H1 (cell line): ENCODE measurements at regions not wholly inside any gene's neighbourhood (a gene's known extent, or its start where the extent isn't known, plus 50 kb on each side); places are given as distances from the start of the nearest gene placed in this dataset.
A peak's percentile ranks its signal among the peaks of the same experiment; 100 is the strongest.

Experiments used
- CTCF ChIA-PET: fragments of 300-600 bp; sonication (Branson Sonifier 250); formaldehyde crosslinking; loops from one replicate; lab custom pipeline; 2021; ENCODE audit not compliant: partially characterized antibody; lab: Charles Lee
- POLR2A ChIA-PET: fragments of 300-600 bp; sonication (Branson Sonifier 250); formaldehyde crosslinking; loops from one replicate; lab custom pipeline; 2021; ENCODE audit warnings: inconsistent platforms; ENCODE audit not compliant: partially characterized antibody; lab: Charles Lee
- DNase-seq, 2 experiments: peaks; one replicate each; pipeline versions ENCODE4 v3.0.0 to v3.0.0-alpha.2; 2010 to 2022; ENCODE audit warnings: low spot score in 2 of 2, low read depth in 1 of 2, mixed read lengths in 1 of 2
- FAIRE-seq: peaks from 2 replicates; lab custom pipeline; 2011; peaks lifted over from hg19 to GRCh38; lab: Jason Lieb, UNC
- H2AFZ ChIP-seq: 2 replicates; pipeline ENCODE4 v1.8.1; 2012; ENCODE audit warnings: low read length, inconsistent platforms
- H2AK5ac ChIP-seq: 2 replicates; pipeline ENCODE4 v1.6.1; 2013; ENCODE audit warnings: low read depth, low read length
- H2BK120ac ChIP-seq: replicated peaks from 2 replicates; pipeline ENCODE3; 2013; ENCODE audit warnings: low read depth, low read length, inconsistent platforms
- H2BK12ac ChIP-seq: 2 replicates; pipeline ENCODE4 v1.6.1; 2013; ENCODE audit warnings: low read depth, low read length
- H2BK15ac ChIP-seq: 2 replicates; pipeline ENCODE4 v1.6.1; 2013; ENCODE audit warnings: low read length
- H2BK20ac ChIP-seq: 2 replicates; pipeline ENCODE4 v1.6.1; 2013; ENCODE audit warnings: low read length
- H2BK5ac ChIP-seq: 2 replicates; pipeline ENCODE4 v1.6.1; 2013; ENCODE audit warnings: low read depth, low read length
- H3K14ac ChIP-seq: 2 replicates; pipeline ENCODE4 v1.6.1; 2013; ENCODE audit warnings: inconsistent platforms; ENCODE audit not compliant: insufficient read length
- H3K18ac ChIP-seq: 2 replicates; pipeline ENCODE4 v1.6.1; 2013; ENCODE audit warnings: low read length; ENCODE audit errors: extremely low read depth
- H3K23ac ChIP-seq: 2 replicates; pipeline ENCODE4 v1.6.1; 2013; ENCODE audit warnings: inconsistent platforms; ENCODE audit not compliant: insufficient read length
- H3K23me2 ChIP-seq: 2 replicates; pipeline ENCODE4 v1.6.1; 2013; ENCODE audit warnings: low read depth, low read length
- H3K27ac ChIP-seq: 2 replicates; pipeline ENCODE4 v1.6.1; 2011; ENCODE audit warnings: low read depth, low read length, inconsistent platforms
- H3K27me3 ChIP-seq, 4 experiments: replicated peaks in 1 of 4; 1 replicate in 1 of 4; 2 replicates in 3 of 4; pipeline versions ENCODE4 v1.6.1 to v1.8.1; 2011 to 2013; ENCODE audit warnings: low read length in 3 of 4, mild to moderate bottlenecking in 3 of 4, inconsistent platforms in 2 of 4, mixed read lengths in 2 of 4, moderate library complexity in 1 of 4; ENCODE audit not compliant: control insufficient read depth in 3 of 4, insufficient read depth in 3 of 4; ENCODE audit errors: extremely low read depth in 1 of 4
- H3K36me3 ChIP-seq, 4 experiments: 2 replicates each; pipeline versions ENCODE4 v1.6.1 to v1.8.1; 2011 to 2013; ENCODE audit warnings: mild to moderate bottlenecking in 4 of 4, low read length in 3 of 4, moderate library complexity in 2 of 4, control low read depth in 1 of 4, inconsistent platforms in 1 of 4; ENCODE audit not compliant: insufficient read depth in 4 of 4, control insufficient read depth in 2 of 4
- H3K4ac ChIP-seq: replicated peaks from 2 replicates; pipeline ENCODE3; 2013; ENCODE audit warnings: low read length, low read depth, mixed read lengths, inconsistent platforms; ENCODE audit not compliant: insufficient read length
- H3K4me1 ChIP-seq, 4 experiments: replicated peaks in 1 of 4; 1 replicate in 1 of 4; 2 replicates in 3 of 4; pipeline versions ENCODE4 v1.6.1 to v1.8.1; 2011 to 2013; ENCODE audit warnings: low read length in 3 of 4, inconsistent platforms in 2 of 4, mixed read lengths in 1 of 4; ENCODE audit not compliant: insufficient read depth in 4 of 4, control insufficient read depth in 3 of 4
- H3K4me2 ChIP-seq, 2 experiments: 2 replicates each; pipeline versions ENCODE4 v1.6.1 to v1.8.1; 2011 to 2013; ENCODE audit warnings: low read depth in 2 of 2, low read length in 2 of 2, control low read depth in 1 of 2, inconsistent platforms in 1 of 2, mild to moderate bottlenecking in 1 of 2; ENCODE audit not compliant: insufficient read depth in 1 of 2
- H3K4me3 ChIP-seq, 4 experiments: fragments of 200-600, 300-600 bp in 1 of 4; sonication (generic), shearing (Covaris generic), sonication (Bioruptor Twin) in 1 of 4; 2 replicates each; pipeline versions ENCODE4 v1.5.1 to v1.8.1; 2011 to 2016; ENCODE audit warnings: low read length in 4 of 4, low read depth in 3 of 4, control low read depth in 2 of 4, inconsistent platforms in 2 of 4, mild to moderate bottlenecking in 2 of 4, mixed read lengths in 1 of 4, moderate library complexity in 1 of 4; ENCODE audit not compliant: insufficient read depth in 2 of 4; ENCODE audit errors: extremely low read depth in 1 of 4
- H3K56ac ChIP-seq: replicated peaks from 2 replicates; pipeline ENCODE3; 2013; ENCODE audit warnings: low read depth, mild to moderate bottlenecking, mixed read lengths, low read length, inconsistent platforms; ENCODE audit not compliant: insufficient read length
- H3K79me1 ChIP-seq: 2 replicates; pipeline ENCODE4 v1.6.1; 2013; ENCODE audit warnings: low read depth, low read length, control low read depth
- H3K79me2 ChIP-seq, 2 experiments: 2 replicates each; pipeline versions ENCODE4 v1.6.1 to v1.8.1; 2012 to 2013; ENCODE audit warnings: low read length in 2 of 2, mild to moderate bottlenecking in 2 of 2, inconsistent platforms in 1 of 2; ENCODE audit not compliant: insufficient read depth in 2 of 2, control insufficient read depth in 1 of 2
- H3K9ac ChIP-seq, 4 experiments: replicated peaks in 1 of 4; 1 replicate in 1 of 4; 2 replicates in 3 of 4; pipeline versions ENCODE4 v1.6.1 to v1.8.1; 2011 to 2013; ENCODE audit warnings: low read depth in 3 of 4, low read length in 3 of 4, control low read depth in 2 of 4, mild to moderate bottlenecking in 2 of 4, moderate library complexity in 2 of 4, inconsistent platforms in 1 of 4; ENCODE audit errors: extremely low read depth in 1 of 4
- H3K9me3 ChIP-seq, 2 experiments: 2 replicates each; pipeline versions ENCODE4 v1.6.1 to v1.8.1; 2012 to 2013; ENCODE audit warnings: mild to moderate bottlenecking in 2 of 2, moderate library complexity in 2 of 2, control low read depth in 1 of 2, inconsistent platforms in 1 of 2, low read depth in 1 of 2, low read length in 1 of 2, mixed read lengths in 1 of 2; ENCODE audit not compliant: insufficient read depth in 2 of 2
- H4K20me1 ChIP-seq, 2 experiments: replicated peaks in 1 of 2; 2 replicates each; pipeline versions ENCODE3 to v1.8.1; 2011 to 2013; ENCODE audit warnings: inconsistent platforms in 2 of 2, low read length in 2 of 2, mild to moderate bottlenecking in 1 of 2; ENCODE audit not compliant: insufficient read depth in 2 of 2, control insufficient read depth in 1 of 2
- H4K5ac ChIP-seq: 2 replicates; pipeline ENCODE4 v1.6.1; 2013; ENCODE audit warnings: low read length, low read depth, mixed read lengths, inconsistent platforms; ENCODE audit not compliant: insufficient read length
- H4K8ac ChIP-seq: 2 replicates; pipeline ENCODE4 v1.8.0; 2013; ENCODE audit warnings: mild to moderate bottlenecking, moderate library complexity, low read length, inconsistent platforms; ENCODE audit not compliant: insufficient read depth; ENCODE audit errors: extremely low read depth
- H4K91ac ChIP-seq: replicated peaks from 2 replicates; pipeline ENCODE3; 2013; ENCODE audit warnings: low read length, mixed read lengths, inconsistent platforms; ENCODE audit not compliant: insufficient read length
- RAD21 ChIP-seq, 2 experiments: IDR thresholded peaks in 1 of 2; conservative IDR thresholded peaks in 1 of 2; 2 replicates each; pipeline ENCODE4 v1.6.1; 2011; ENCODE audit warnings: low read depth in 2 of 2, low read length in 2 of 2, improper control_type of control experiment in 1 of 2, inconsistent platforms in 1 of 2, mild to moderate bottlenecking in 1 of 2, moderate library complexity in 1 of 2
- SRF ChIP-seq: IDR thresholded peaks from 2 replicates; pipeline ENCODE4 v1.6.1; 2011; ENCODE audit warnings: mild to moderate bottlenecking, low read depth, low read length, moderate library complexity
- WGBS, 2 experiments: shearing (Covaris generic) in 1 of 2; methylation state at CpG; one replicate each; pipeline versions ENCODE4 v1.1.6 to v1.1.7; 2013 to 2015; ENCODE audit warnings: low lambda C conversion rate in 2 of 2, mixed read lengths in 2 of 2, inconsistent platforms in 1 of 2, low coverage in 1 of 2, missing lambda C conversion rate in 1 of 2; ENCODE audit not compliant: insufficient replicate concordance in 2 of 2, insufficient coverage in 1 of 2, insufficient read length in 1 of 2; ENCODE audit errors: extremely low coverage in 1 of 2, missing lambda C conversion rate in 1 of 2; 5-methylcytosine and 5-hydroxymethylcytosine counted together
- TF ChIP-seq, protein P1 (sequence below), 3 experiments: IDR thresholded peaks; 1 replicate in 2 of 3; 2 replicates in 1 of 3; pipeline versions ENCODE4 v1.5.1 to v1.6.1; 2011; ENCODE audit warnings: low read length in 3 of 3, mild to moderate bottlenecking in 3 of 3, inconsistent platforms in 2 of 3, low read depth in 1 of 3, moderate library complexity in 1 of 3; ENCODE audit not compliant: insufficient read depth in 1 of 3; ENCODE audit errors: control extremely low read depth in 1 of 3

DNA sequence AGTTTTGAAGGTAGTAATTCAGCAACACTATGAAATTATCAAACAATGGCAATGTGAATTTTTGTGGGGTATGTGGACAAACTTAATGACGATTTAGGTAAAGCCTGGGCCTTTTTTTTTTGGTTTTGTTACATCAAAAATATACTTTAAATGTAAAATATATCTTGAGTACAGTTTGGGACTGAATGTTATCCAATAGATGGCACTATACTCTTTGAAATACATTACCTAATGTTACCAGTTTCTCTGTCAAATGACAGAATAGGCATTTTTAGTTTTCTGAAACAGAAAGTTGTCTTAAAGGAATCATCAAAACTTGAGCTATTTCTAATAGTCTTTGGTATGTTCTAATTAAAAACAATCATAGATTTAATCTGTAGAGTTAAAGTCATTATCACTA is 1651.9 kb downstream of the C4orf33 start:
- no peaks in the 10 kb centered on the region for H3K9me3 ChIP-seq
- no peak overlapping the region for H3K4me3 ChIP-seq
- no peaks in the 10 kb centered on the region for H3K36me3 ChIP-seq
- H2BK20ac ChIP-seq: no peak overlapping the region
- no peak overlapping the region for H2AFZ ChIP-seq
- WGBS, 2 experiments: 53% methylated on average over 1 of the region's 1 CpG; no CpG with 5 or more reads in 1 of the 2 experiments
- no peak overlapping the region for H2BK15ac ChIP-seq
- H3K23me2 ChIP-seq: no peaks in the 10 kb centered on the region
- no peak overlapping the region for H3K56ac ChIP-seq
- no peak overlapping the region for H2AK5ac ChIP-seq
- H4K91ac ChIP-seq: no peak overlapping the region
- H3K9ac ChIP-seq: no peak overlapping the region
- no peak overlapping the region for H3K23ac ChIP-seq
- no peak overlapping the region for H2BK120ac ChIP-seq
- DNase-seq (no peak), FAIRE-seq (no peak)
- H2BK12ac ChIP-seq: no peak overlapping the region
- H4K5ac ChIP-seq: no peak overlapping the region
- ChIA-PET POLR2A (no interaction called here), CTCF (interaction anchor here (0.7 kb wide), 1 partner anchor 8 kb away, joined by 3 read pairs; no protein-coding TSS in a partner anchor)
- TF ChIP-seq, protein P1, sequence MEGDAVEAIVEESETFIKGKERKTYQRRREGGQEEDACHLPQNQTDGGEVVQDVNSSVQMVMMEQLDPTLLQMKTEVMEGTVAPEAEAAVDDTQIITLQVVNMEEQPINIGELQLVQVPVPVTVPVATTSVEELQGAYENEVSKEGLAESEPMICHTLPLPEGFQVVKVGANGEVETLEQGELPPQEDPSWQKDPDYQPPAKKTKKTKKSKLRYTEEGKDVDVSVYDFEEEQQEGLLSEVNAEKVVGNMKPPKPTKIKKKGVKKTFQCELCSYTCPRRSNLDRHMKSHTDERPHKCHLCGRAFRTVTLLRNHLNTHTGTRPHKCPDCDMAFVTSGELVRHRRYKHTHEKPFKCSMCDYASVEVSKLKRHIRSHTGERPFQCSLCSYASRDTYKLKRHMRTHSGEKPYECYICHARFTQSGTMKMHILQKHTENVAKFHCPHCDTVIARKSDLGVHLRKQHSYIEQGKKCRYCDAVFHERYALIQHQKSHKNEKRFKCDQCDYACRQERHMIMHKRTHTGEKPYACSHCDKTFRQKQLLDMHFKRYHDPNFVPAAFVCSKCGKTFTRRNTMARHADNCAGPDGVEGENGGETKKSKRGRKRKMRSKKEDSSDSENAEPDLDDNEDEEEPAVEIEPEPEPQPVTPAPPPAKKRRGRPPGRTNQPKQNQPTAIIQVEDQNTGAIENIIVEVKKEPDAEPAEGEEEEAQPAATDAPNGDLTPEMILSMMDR (IDR thresholded peaks at IDR 0.05; ENCODE audit: control extremely low read depth in 1 of 3, insufficient read depth in 1 of 3, low read depth in 1 of 3, low read length in 3 of 3): peak in 1 of 3 experiments; percentile 12; a peak in 1 of 4 replicates
- TF ChIP-seq RAD21 (IDR thresholded peaks at IDR 0.05 in 1 of 2, conservative IDR thresholded peaks at IDR 0.05 in 1 of 2; ENCODE audit: low read depth in 2 of 2, low read length in 2 of 2) (peak in 1 of 2 experiments; percentile 55; a peak in 3 of 4 replicates), SRF (no peak)
- no peaks in the 10 kb centered on the region for H3K79me1 ChIP-seq
- H3K4me1 ChIP-seq: no peaks in the 10 kb centered on the region
- H3K27ac ChIP-seq: no peak overlapping the region
- H2BK5ac ChIP-seq: no peak overlapping the region
- H3K14ac ChIP-seq: no peak overlapping the region
- H4K20me1 ChIP-seq: no peaks in the 10 kb centered on the region
- H3K27me3 ChIP-seq: no peaks in the 10 kb centered on the region
- H3K18ac ChIP-seq: no peak overlapping the region
- H3K4ac ChIP-seq: no peak overlapping the region
- H3K4me2 ChIP-seq: no peak overlapping the region
- no peak overlapping the region for H4K8ac ChIP-seq
- H3K79me2 ChIP-seq: no peaks in the 10 kb centered on the region
